ENCODE measurements at regions not wholly inside any gene's neighbourhood (a gene's known extent, or its start where the extent isn't known, plus 50 kb on each side); places are given as distances from the start of the nearest gene placed in this dataset.
A peak's percentile ranks its signal among the peaks of the same experiment; 100 is the strongest.

GRCh38 chr1:244352156-244352830, 99.4 kb downstream of the ADSS2 start:
- Histone ChIP-seq H2AFZ (ENCODE audit: insufficient read depth, low read depth, low read length, poor library complexity, severe bottlenecking) (no peak overlapping the region), H3K4me3 (replicated peaks in 1 of 3; ENCODE audit: low read depth in 2 of 3, low read length in 3 of 3) (no peak overlapping the region), H3K9ac (ENCODE audit: insufficient read depth, low read length, poor library complexity, severe bottlenecking) (no peak overlapping the region), H3K79me2 (ENCODE audit: insufficient read depth, low read length) (no peaks in the 10 kb centered on the region), H3K9me3 (replicated peaks in 1 of 2; ENCODE audit: control insufficient read depth in 1 of 2, insufficient read depth in 1 of 2, low read length in 2 of 2) (peaks cover 0 to 3% of the 10 kb centered on the region in 2 donors), H3K27ac (ENCODE audit: low read depth in 1 of 2, low read length in 2 of 2) (no peak overlapping the region), H3K36me3 (replicated peaks in 1 of 2; ENCODE audit: control insufficient read depth in 1 of 2, insufficient read depth in 2 of 2, low read length in 2 of 2) (no peaks in the 10 kb centered on the region), H3K4me1 (ENCODE audit: control insufficient read depth in 1 of 2, insufficient read depth in 2 of 2, low read length in 2 of 2) (peaks cover 41 to 44% of the 10 kb centered on the region in 2 donors), H4K20me1 (ENCODE audit: insufficient read depth, low read length) (no peaks in the 10 kb centered on the region), H3K4me2 (replicated peaks; ENCODE audit: extremely low read depth, low read length, poor library complexity, severe bottlenecking) (no peak overlapping the region), H3K27me3 (ENCODE audit: control insufficient read depth in 2 of 2, insufficient read depth in 2 of 2, low read length in 2 of 2) (no peaks in the 10 kb centered on the region)
- no peak for TF ChIP-seq CTCF (IDR thresholded peaks at IDR 0.05)
- Mint-ChIP-seq H3K27me3 (ENCODE audit: low read depth in 3 of 3) (peaks cover 0 to 3% (median 2%) of the 10 kb centered on the region in 3 donors), H3K4me3 (no peak overlapping the region), H3K4me1 (peaks cover 47% of the 10 kb centered on the region), H3K9me3 (peaks cover 2 to 13% (median 5%) of the 10 kb centered on the region in 7 donors), H3K27ac (no peak overlapping the region), H3K36me3 (peaks cover 1 to 2% of the 10 kb centered on the region in 2 donors)
- intact Hi-C loops (cut with micrococcal nuclease), result loop anchor here in 1 of 2 donors (5.0 kb wide), 1 partner anchor 35 kb away; no protein-coding TSS in a partner anchor
- DNase-seq, result no peak
- WGBS (ENCODE audit: insufficient coverage), result 70% methylated on average over 4 of the region's 7 CpGs

DNA sequence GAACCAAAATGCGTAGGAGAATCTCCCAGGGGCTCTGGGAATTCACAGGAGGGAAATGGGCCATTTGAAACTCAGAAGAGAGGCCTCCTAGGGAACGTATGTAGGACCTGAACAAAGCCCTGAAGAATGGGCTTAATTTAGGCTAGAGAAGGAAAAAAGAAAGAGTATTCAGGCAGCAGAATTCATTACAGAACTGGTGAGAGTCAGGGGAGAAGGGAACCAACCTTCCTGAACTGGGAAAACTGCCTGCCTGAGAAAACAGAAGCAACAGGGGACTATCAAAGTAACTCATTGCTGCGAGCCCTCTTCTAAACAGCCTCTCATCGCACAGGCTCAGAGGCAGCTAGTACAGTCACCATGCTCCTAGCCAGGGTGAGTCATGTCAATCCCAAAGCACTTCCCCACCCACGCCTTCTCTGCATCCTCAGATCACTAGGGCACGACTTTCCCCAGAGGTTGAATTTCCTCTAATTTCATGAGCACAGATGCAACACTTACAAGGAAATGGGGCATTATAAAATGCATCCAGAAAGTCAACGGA, 98.1 kb downstream of the ADSS2 start:
- no peaks in the 10 kb centered on the region for H4K20me1 ChIP-seq (ENCODE audit: insufficient read depth, low read length)
- H3K4me2 ChIP-seq (replicated peaks; ENCODE audit: extremely low read depth, low read length, poor library complexity, severe bottlenecking), result no peak overlapping the region
- peak overlapping the region in 1 of 3 experiments; percentile 11 for H3K4me3 ChIP-seq (replicated peaks in 1 of 3; ENCODE audit: low read depth in 2 of 3, low read length in 3 of 3)

More for the DNA sequence above, 98.1 kb downstream of the ADSS2 start:
- Histone ChIP-seq H2AFZ (ENCODE audit: insufficient read depth, low read depth, low read length, poor library complexity, severe bottlenecking) (no peak overlapping the region), H3K27me3 (ENCODE audit: control insufficient read depth in 2 of 2, insufficient read depth in 2 of 2, low read length in 2 of 2) (no peaks in the 10 kb centered on the region), H3K4me1 (ENCODE audit: control insufficient read depth in 1 of 2, insufficient read depth in 2 of 2, low read length in 2 of 2) (peaks cover 40 to 44% of the 10 kb centered on the region in 2 donors), H3K9ac (ENCODE audit: insufficient read depth, low read length, poor library complexity, severe bottlenecking) (no peak overlapping the region), H3K79me2 (ENCODE audit: insufficient read depth, low read length) (no peaks in the 10 kb centered on the region), H3K36me3 (replicated peaks in 1 of 2; ENCODE audit: control insufficient read depth in 1 of 2, insufficient read depth in 2 of 2, low read length in 2 of 2) (no peaks in the 10 kb centered on the region), H3K27ac (ENCODE audit: low read depth in 1 of 2, low read length in 2 of 2) (peak overlapping the region; percentile 39 to 54), H3K9me3 (replicated peaks in 1 of 2; ENCODE audit: control insufficient read depth in 1 of 2, insufficient read depth in 1 of 2, low read length in 2 of 2) (no peaks in the 10 kb centered on the region)
- Mint-ChIP-seq H3K36me3 (peaks cover 0 to 1% of the 10 kb centered on the region in 2 donors), H3K4me3 (no peak overlapping the region), H3K4me1 (peaks cover 47% of the 10 kb centered on the region), H3K27ac (peak overlapping the region; percentile 78 to 96 (median 87)), H3K9me3 (peaks cover 0 to 9% (median 2%) of the 10 kb centered on the region in 7 donors), H3K27me3 (ENCODE audit: low read depth in 3 of 3) (peaks cover 0 to 1% (median 0%) of the 10 kb centered on the region in 3 donors)
- WGBS (ENCODE audit: insufficient coverage), result 7% methylated on average over 6 of the region's 7 CpGs
- DNase-seq, result peak; percentile 86 to 99 (median 97)
- intact Hi-C loops (cut with micrococcal nuclease), result loop anchor here in 1 of 2 donors (5.0 kb wide), 1 partner anchor 36 kb away; no protein-coding TSS in a partner anchor
- TF ChIP-seq CTCF (IDR thresholded peaks at IDR 0.05), result no peak

All from CD14-positive monocyte (primary cell).